HG03469 (cell line): ENCODE measurements at regions not wholly inside any gene's neighbourhood (a gene's known extent, or its start where the extent isn't known, plus 50 kb on each side); places are given as distances from the start of the nearest gene placed in this dataset.
"Not testable (repeated sequence)": the region's sequence is repeated elsewhere in the genome, so short reads cannot be mapped to it uniquely, and the experiment has no call there.

Source experiments
- ATAC-seq: cut with Tn5 transposase; IDR thresholded peaks from one replicate; pipeline ENCODE4 v1.9.1; 2021; ENCODE audit warnings: mild to moderate bottlenecking, moderate library complexity, moderate number of reproducible peaks; ENCODE audit not compliant: unreplicated experiment

- no peak for ATAC-seq
Observed at GRCh38 chr5:1638658-1639400, 115.1 kb upstream of the LPCAT1 start.

GRCh38 chr5:1637639-1638481, 114.1 kb upstream of the LPCAT1 start:
- no peak for ATAC-seq

GRCh38 chr5:1636981-1637638, 113.3 kb upstream of the LPCAT1 start:
- ATAC-seq, result no peak

GRCh38 chr5:1636208-1636770, 112.5 kb upstream of the LPCAT1 start:
- not testable (repeated sequence) for ATAC-seq

GRCh38 chr5:1635477-1635876, 111.7 kb upstream of the LPCAT1 start:
- not testable (repeated sequence) for ATAC-seq

GRCh38 chr5:1634337-1634661, 110.5 kb upstream of the LPCAT1 start:
- no peak for ATAC-seq

GRCh38 chr5:1633605-1634336, 110.0 kb upstream of the LPCAT1 start:
- peak; percentile 91 for ATAC-seq

GRCh38 chr5:1631004-1631403, 107.2 kb upstream of the LPCAT1 start:
- not testable (repeated sequence) for ATAC-seq

- ATAC-seq, result not testable (repeated sequence)
Observed at GRCh38 chr5:1626397-1626796, 102.6 kb upstream of the LPCAT1 start.

- not testable (repeated sequence) for ATAC-seq
Observed at GRCh38 chr5:1619531-1619930, 95.8 kb upstream of the LPCAT1 start.

GRCh38 chr5:1618296-1618865, 94.6 kb upstream of the LPCAT1 start:
- ATAC-seq, result not testable (repeated sequence)

- ATAC-seq, result not testable (repeated sequence)
Observed at GRCh38 chr5:1617236-1617755, 93.5 kb upstream of the LPCAT1 start.

- not testable (repeated sequence) for ATAC-seq
Observed at GRCh38 chr5:1613515-1613914, 89.8 kb upstream of the LPCAT1 start.

- not testable (repeated sequence) for ATAC-seq
Observed at GRCh38 chr5:1610526-1610925, 86.8 kb upstream of the LPCAT1 start.

- not testable (repeated sequence) for ATAC-seq
Observed at GRCh38 chr5:1609111-1609510, 85.4 kb upstream of the LPCAT1 start.

GRCh38 chr5:1608336-1608735, 84.6 kb upstream of the LPCAT1 start:
- ATAC-seq, result not testable (repeated sequence)

- not testable (repeated sequence) for ATAC-seq
Observed at GRCh38 chr5:1606951-1607350, 83.2 kb upstream of the LPCAT1 start.

GRCh38 chr5:1603916-1604315, 80.2 kb upstream of the LPCAT1 start:
- ATAC-seq, result not testable (repeated sequence)

GRCh38 chr5:1601565-1601964, 77.8 kb upstream of the LPCAT1 start:
- ATAC-seq, result not testable (repeated sequence)
